Sigmoid colon (tissue), 4 donors: ENCODE measurements at regions not wholly inside any gene's neighbourhood (a gene's known extent, or its start where the extent isn't known, plus 50 kb on each side); places are given as distances from the start of the nearest gene placed in this dataset.

ENCODE experiments used
- CTCF ChIP-seq, 4 experiments: fragments of 450-650 bp in 3 of 4; fragments of 200-600 bp in 1 of 4; IDR thresholded peaks; one replicate each; pipeline ENCODE4 v1.5.1; 2016 to 2019; ENCODE audit warnings: antibody characterized with exemption in 4 of 4, mild to moderate bottlenecking in 3 of 4, moderate library complexity in 2 of 4
- EP300 ChIP-seq, 4 donors: sonication (generic); formaldehyde crosslinking; IDR thresholded peaks; one replicate each; pipeline ENCODE4 v1.6.1; 2017; ENCODE audit warnings: antibody characterized with exemption in 4 of 4
- POLR2A ChIP-seq, 2 donors: fragments of 450-650 bp; IDR thresholded peaks; one replicate each; pipeline ENCODE4 v1.6.1; 2016; ENCODE audit warnings: antibody characterized with exemption in 2 of 2, mild to moderate bottlenecking in 2 of 2, moderate library complexity in 2 of 2
- POLR2AphosphoS5 ChIP-seq, 4 donors: sonication (generic); formaldehyde crosslinking; IDR thresholded peaks; one replicate each; pipeline ENCODE4 v1.6.1; 2017; ENCODE audit warnings: antibody characterized with exemption in 4 of 4

DNA sequence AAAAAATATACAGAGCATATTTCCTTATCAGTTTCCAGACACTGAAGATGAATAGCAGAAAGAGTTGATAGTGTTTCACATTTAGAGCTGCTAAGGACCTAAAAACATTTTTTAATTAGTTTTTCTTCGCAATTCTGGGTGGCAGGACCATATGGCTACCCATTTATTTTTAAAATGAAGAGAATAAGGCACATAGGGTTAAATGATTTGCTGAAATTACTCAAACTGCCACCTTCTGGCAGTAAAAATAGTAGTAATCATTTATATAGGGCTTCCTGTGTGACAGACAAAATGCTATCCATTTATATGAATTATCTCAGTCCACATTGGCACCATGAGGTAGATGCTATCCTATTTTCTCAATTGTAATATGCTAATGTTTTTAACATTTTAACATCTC lies 108.6 kb upstream of the CCDC196 start:
- TF ChIP-seq CTCF (IDR thresholded peaks at IDR 0.05) (no peak), POLR2A (IDR thresholded peaks at IDR 0.05) (no peak), POLR2AphosphoS5 (IDR thresholded peaks at IDR 0.05) (no peak), EP300 (IDR thresholded peaks at IDR 0.05) (no peak)
